Dedifferentiated amniotic fluid mesenchymal stem cell (primary cell): ENCODE measurements at regions not wholly inside any gene's neighbourhood (a gene's known extent, or its start where the extent isn't known, plus 50 kb on each side); places are given as distances from the start of the nearest gene placed in this dataset.
"Not testable (repeated sequence)": the region's sequence is repeated elsewhere in the genome, so short reads cannot be mapped to it uniquely, and the experiment has no call there.

Experiments used
- DNase-seq: peaks from one replicate; pipeline ENCODE4 v3.0.0-alpha.2; 2016; ENCODE audit errors: extremely low spot score

DNA sequence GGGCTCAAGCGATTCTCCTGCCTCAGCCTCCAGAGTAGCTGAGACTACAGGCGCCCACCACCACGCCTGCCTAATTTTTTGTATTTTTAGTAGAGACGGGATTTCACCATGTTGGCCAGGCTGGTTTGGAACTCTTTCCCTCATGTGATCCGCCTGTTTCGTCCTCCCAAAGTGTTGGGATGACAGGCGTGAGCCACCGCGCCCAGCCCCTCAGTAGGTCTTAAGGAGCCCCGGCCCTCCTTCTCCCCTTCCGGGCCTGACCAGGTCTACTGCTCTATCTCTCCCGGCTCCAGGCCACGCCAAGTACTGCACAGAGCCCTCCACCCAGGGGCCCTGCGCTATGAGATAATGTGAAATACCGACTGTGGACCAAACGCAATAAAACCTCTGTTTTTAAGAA, 785.5 kb downstream of the FOXD4L5 start:
- not testable (repeated sequence) for DNase-seq

GRCh38 chr9:64498409-64498808, 786.6 kb downstream of the FOXD4L5 start:
- not testable (repeated sequence) for DNase-seq

DNA sequence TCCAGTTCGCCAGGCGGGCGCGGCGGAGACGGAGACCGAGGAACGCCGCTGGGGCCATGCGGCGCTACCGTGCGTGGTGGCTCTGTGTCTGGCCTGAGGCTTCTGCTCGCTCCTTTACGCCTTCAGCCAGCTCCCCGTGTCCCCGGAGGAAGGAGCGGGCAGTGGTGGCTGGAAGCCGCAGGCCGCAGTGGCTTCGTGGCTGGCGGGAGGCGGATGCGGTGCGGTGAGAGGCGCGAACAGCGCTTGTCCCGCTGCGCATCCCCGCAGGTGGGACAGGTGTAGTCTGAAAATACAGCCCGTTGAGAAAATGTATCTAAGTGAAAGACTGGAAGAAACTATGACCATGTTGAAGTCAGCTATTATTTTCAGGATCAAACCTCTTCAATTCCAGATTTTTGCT, 796.5 kb downstream of the FOXD4L5 start:
- not testable (repeated sequence) for DNase-seq

DNA sequence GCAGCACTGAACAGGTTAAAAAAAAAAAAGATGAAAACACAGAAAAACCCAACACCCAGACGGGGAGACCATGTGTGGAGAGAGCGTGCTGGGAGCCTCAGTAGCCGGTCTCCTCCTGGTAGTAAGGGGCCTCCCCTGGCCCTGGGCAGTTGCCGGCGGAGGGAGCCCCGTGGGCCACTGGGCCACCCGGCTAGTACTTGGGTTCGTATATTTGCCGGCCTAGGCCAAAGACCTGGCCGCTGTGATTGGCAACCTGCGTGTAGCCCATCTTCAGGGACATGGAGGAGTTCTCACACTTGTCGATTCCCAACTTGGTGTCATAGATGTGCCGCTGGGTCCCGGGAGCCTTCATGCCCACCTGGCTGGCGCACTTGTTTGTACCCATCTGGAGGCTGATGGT, 798.9 kb downstream of the FOXD4L5 start:
- DNase-seq = not testable (repeated sequence)

DNA sequence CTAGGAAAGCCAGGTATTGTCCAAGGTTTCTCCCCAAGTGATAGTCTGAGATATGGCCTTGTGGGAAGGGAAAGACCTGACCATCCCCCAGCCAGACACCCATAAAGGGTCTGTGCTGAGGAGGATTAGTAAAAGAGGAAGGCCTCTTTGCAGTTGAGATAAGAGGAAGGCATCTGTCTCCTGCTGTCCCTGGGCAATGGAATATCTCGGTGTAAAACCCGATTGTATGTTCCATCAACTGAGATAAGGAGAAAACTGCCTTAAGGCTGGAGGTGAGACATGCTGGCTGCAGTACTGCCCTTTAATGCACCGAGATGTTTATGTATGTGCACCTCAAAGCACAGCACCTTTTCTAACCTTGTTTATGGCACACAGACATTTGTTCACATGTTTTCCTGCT, 805.9 kb downstream of the FOXD4L5 start:
- not testable (repeated sequence) for DNase-seq

DNA sequence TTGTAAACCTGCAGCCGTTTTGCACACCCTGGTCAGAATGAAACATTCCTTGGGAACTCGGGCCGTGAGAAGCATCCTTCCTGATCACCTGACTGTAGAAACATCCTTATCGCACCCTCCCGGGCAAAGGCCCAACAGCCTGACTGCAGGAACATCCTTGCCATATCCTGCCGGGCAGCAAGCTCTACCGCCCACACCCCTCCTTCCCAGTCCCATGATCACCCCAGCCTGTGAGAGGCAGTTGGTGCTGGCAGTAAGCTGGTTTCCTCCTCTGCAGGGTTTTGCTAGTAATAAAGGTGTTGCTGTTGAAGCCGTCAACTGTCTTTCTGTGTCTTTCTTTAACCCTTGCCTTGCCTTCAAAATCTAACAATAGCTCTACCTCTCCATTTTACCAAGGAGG, 816.1 kb downstream of the FOXD4L5 start:
- not testable (repeated sequence) for DNase-seq

GRCh38 chr9:64466052-64466599, 818.9 kb downstream of the FOXD4L5 start:
- DNase-seq = not testable (repeated sequence)

DNA sequence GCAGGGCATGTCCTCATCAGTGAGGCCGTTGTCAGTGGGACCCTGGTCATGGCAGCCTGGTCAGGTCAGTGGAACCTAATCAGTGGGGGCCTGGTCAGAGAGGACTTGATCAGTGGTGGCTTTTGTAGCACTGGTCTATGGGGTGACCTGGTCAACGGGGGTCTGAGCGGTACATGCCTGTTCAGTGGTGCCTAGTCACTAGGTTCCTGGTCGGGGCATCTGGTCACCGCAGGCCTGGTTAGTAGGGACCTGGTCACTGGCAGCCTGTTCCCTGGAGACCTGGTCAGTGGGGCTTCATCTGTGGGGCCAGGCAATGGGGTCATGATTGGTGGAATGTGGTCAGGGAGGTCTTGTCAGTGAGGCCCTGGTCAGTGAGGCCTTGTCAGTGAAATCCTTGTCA, 823.1 kb downstream of the FOXD4L5 start:
- DNase-seq = not testable (repeated sequence)

DNA sequence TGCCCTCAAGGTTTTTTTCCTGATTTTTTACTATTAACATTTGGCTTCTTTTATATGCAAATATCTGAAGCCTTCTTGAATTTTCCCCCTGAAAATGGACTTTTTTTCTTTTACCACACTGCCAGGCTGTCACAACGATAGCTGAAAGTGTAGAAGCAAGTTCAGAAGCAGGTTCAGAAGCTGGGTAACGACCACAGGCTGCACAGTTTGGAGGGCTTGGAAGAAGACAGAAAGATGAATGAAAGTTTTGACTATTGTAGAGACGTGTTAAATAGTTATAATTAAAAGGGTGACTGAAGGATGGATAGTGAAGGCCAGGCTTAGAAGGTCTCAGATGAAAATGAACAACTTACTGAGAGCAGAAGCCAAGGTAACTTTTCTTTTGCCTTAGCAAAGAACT, 826.4 kb downstream of the FOXD4L5 start:
- DNase-seq = not testable (repeated sequence)

- not testable (repeated sequence) for DNase-seq
Measured at GRCh38 chr9:64455107-64455648, 829.8 kb downstream of the FOXD4L5 start.

DNA sequence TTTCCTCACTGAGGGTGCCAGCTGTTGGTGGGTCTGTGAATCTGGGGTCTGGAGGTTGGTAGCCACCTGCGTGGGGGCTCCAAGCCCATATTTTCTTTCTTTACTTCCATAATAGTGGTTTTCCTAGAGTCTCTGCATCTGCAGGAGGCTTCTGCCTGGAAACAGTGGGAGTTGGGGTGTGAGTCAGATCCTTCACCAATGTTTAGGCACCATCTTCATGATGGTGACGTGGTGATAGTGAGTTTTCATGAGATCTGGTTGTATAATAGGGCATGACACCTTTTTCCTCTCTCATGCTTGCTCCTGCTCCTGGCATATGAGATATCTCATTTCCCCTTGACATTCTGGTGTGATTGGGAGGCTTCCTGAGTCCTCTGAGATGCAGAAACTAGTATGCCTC, 832.9 kb downstream of the FOXD4L5 start:
- DNase-seq = peak; percentile 7

- not testable (repeated sequence) for DNase-seq
Measured at GRCh38 chr9:64450654-64451053, 834.4 kb downstream of the FOXD4L5 start.

DNA sequence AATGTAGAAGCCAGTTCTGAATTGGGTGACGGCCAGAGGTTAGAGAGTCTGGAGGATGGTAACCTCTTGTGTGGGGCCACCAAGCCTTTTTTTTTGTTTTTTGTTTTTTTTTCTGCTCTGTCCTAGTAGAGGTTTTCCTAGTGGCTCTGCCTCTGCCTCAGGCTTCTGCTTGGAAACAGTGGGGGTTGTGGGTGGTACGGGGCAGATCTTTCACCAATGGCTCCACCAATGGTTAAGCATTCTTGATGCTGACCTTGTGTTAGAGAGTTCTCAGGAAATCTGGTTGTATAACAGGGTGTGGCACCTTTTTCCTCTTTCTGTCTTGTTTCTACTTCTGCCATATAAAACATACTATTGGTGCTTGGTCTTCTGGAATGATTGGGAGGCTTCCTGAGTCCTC, 836.0 kb downstream of the FOXD4L5 start:
- not testable (repeated sequence) for DNase-seq

DNA sequence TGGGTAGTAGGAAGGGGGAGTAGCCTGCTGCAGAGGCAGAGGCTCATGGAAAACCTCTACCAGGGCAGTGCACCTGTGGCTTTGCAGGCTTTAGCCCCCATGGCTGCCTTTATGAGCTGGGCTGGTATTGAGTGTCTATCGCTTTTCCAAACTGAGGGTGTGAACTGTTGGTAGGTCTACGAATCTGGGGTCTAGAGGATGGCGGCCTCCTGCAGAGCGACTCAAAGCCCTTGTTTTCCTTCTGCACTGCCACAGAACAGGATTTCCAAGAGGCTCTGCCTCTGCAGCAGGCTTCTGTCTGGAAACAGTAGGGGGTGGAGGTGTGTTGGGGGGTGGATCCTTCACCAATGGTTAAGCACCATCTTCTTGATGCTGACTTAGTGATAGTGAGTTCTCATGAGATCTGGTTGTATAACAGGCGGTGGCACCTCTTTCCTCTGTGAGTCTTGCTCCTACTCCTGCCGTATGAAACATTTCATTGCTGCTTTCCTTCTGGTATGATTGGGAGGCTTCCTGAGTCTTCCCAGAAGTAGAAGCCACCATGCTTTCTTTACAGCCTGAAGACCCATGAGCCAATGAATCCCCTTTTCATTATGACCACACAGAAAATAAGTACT, 840.0 kb downstream of the FOXD4L5 start:
- DNase-seq = not testable (repeated sequence)

- not testable (repeated sequence) for DNase-seq
Measured at GRCh38 chr9:64439747-64440146, 845.3 kb downstream of the FOXD4L5 start.
